Spleen (tissue), 7 donors: ENCODE measurements at regions not wholly inside any gene's neighbourhood (a gene's known extent, or its start where the extent isn't known, plus 50 kb on each side); places are given as distances from the start of the nearest gene placed in this dataset.

ENCODE experiments used
- CTCF ChIP-seq, 11 experiments: fragments of 200-600 bp in 7 of 11; fragments of 450-650 bp in 4 of 11; sonication (generic) in 4 of 11; IDR thresholded peaks in 8 of 11; conservative IDR thresholded peaks in 3 of 11; 1 replicate in 7 of 11; 2 replicates in 4 of 11; pipeline versions ENCODE4 v1.4.0 to v1.8.0; 2016 to 2021; ENCODE audit warnings: antibody characterized with exemption in 11 of 11, inconsistent platforms in 4 of 11, mild to moderate bottlenecking in 1 of 11
- POLR2A ChIP-seq, 3 donors: fragments of 450-650 bp; IDR thresholded peaks; one replicate each; pipeline ENCODE4 v1.5.1; 2017; ENCODE audit warnings: antibody characterized with exemption in 3 of 3, mild to moderate bottlenecking in 1 of 3
- donor health status: DM: no; HTN: no; CAD: no; lungs with moderate emphysema.
- donor health status: DM: no; HTN: no; CAD: no.
- donor health status: DM: no; HTN: no; CAD: no.

GRCh38 chr4:84179409-84179808 is 319.7 kb downstream of the NKX6-1 start:
- TF ChIP-seq POLR2A (IDR thresholded peaks at IDR 0.05) (no peak), CTCF (IDR thresholded peaks at IDR 0.05 in 8 of 11, conservative IDR thresholded peaks at IDR 0.05 in 3 of 11) (no peak)
